HCT116 (cell line): ENCODE measurements at regions not wholly inside any gene's neighbourhood (a gene's known extent, or its start where the extent isn't known, plus 50 kb on each side); places are given as distances from the start of the nearest gene placed in this dataset.

Experiments
- ATAC-seq: fragments of 200-7000 bp; cut with Tn5 transposase; 2 replicates; pipeline ENCODE4 v1.9.1; 2020; ENCODE audit warnings: mild to moderate bottlenecking, moderate library complexity
- BruUV-seq: library from RNA; stranded (reverse); fragments of 400-500 nt; replicated peaks from 2 replicates; lab custom pipeline; 2021; lab: Mats Ljungman, UMichigan
- CTCF ChIA-PET: fragments of 300-600 bp; sonication (Branson Sonifier 250); formaldehyde crosslinking; loops from one replicate; lab custom pipeline; 2021; ENCODE audit warnings: antibody characterized with exemption; lab: Charles Lee
- POLR2A ChIA-PET: fragments of 300-600, 350-600 bp; sonication (Branson Sonifier 250); formaldehyde crosslinking; loops from one replicate; lab custom pipeline; 2021; ENCODE audit warnings: antibody characterized with exemption; lab: Charles Lee
- RAD21 ChIA-PET, 2 experiments: fragments of 300-600 bp; sonication (Branson Sonifier 250); formaldehyde crosslinking; loops; one replicate each; lab custom pipeline; 2023; ENCODE audit warnings: low total read pairs in 2 of 2; ENCODE audit not compliant: uncharacterized antibody in 2 of 2, unreplicated experiment in 2 of 2, low non-redundant PET in 1 of 2; lab: Charles Lee
- DNase-seq: peaks from one replicate; pipeline ENCODE4 v3.0.0-alpha.2; 2010; ENCODE audit warnings: low read depth, low spot score
- H2AFZ ChIP-seq: fragments of 200-600 bp; shearing (Covaris generic), sonication (generic); 2 replicates; pipeline ENCODE4 v1.6.1; 2017; ENCODE audit warnings: low read depth, mixed run types, mixed read lengths, antibody characterized with exemption, low read length; ENCODE audit not compliant: poor library complexity, severe bottlenecking
- H3K27ac ChIP-seq: 2 replicates; pipeline ENCODE4 v1.5.1; 2012; ENCODE audit warnings: low read depth, low read length
- H3K27me3 ChIP-seq: fragments of 200-600 bp; sonication (generic); 2 replicates; pipeline ENCODE4 v1.6.1; 2016; ENCODE audit warnings: mixed run types, low read length, mixed read lengths; ENCODE audit not compliant: insufficient read depth
- H3K36me3 ChIP-seq, 2 experiments: fragments of 200-500 bp in 1 of 2; fragments of 200-600 bp in 1 of 2; sonication (Bioruptor generic) in 1 of 2; sonication (generic) in 1 of 2; 2 replicates each; pipeline versions ENCODE4 v1.5.1 to v1.6.1; 2014 to 2016; ENCODE audit warnings: low read length in 2 of 2, inconsistent platforms in 1 of 2, mixed read lengths in 1 of 2, mixed run types in 1 of 2; ENCODE audit not compliant: insufficient read depth in 2 of 2, control insufficient read depth in 1 of 2
- H3K4me1 ChIP-seq, 2 experiments: fragments of 200-600 bp in 1 of 2; sonication (generic) in 1 of 2; 2 replicates each; pipeline versions ENCODE4 v1.5.1 to v1.6.1; 2012 to 2017; ENCODE audit warnings: low read length in 2 of 2, inconsistent platforms in 1 of 2, mild to moderate bottlenecking in 1 of 2, mixed read lengths in 1 of 2, mixed run types in 1 of 2, moderate library complexity in 1 of 2; ENCODE audit not compliant: insufficient read depth in 2 of 2, control insufficient read depth in 1 of 2
- H3K4me2 ChIP-seq: fragments of 200-600 bp; sonication (generic); 2 replicates; pipeline ENCODE4 v1.6.1; 2017; ENCODE audit warnings: mixed run types, low read length, mixed read lengths
- H3K4me3 ChIP-seq, 2 experiments: fragments of 200-600 bp in 1 of 2; sonication (generic) in 1 of 2; replicated peaks in 1 of 2; 2 replicates each; pipeline ENCODE4 v1.5.1; 2011 to 2016; ENCODE audit warnings: low read length in 2 of 2, control low read depth in 1 of 2, low read depth in 1 of 2, mild to moderate bottlenecking in 1 of 2, mixed read lengths in 1 of 2, mixed run types in 1 of 2
- H3K79me2 ChIP-seq: fragments of 200-600 bp; sonication (generic); 2 replicates; pipeline ENCODE4 v1.6.1; 2017; ENCODE audit warnings: mild to moderate bottlenecking, mixed run types, low read length, moderate library complexity, mixed read lengths; ENCODE audit not compliant: insufficient read depth
- H3K9ac ChIP-seq: fragments of 200-600 bp; sonication (generic); 2 replicates; pipeline ENCODE4 v1.6.1; 2016; ENCODE audit warnings: low read length, mixed read lengths
- H3K9me2 ChIP-seq: fragments of 200-600 bp; sonication (generic), shearing (Covaris generic); 2 replicates; pipeline ENCODE4 v1.6.1; 2017; ENCODE audit warnings: mixed run types, mild to moderate bottlenecking, moderate library complexity; ENCODE audit not compliant: insufficient read depth
- H3K9me3 ChIP-seq, 2 experiments: fragments of 200-500 bp in 1 of 2; fragments of 200-600 bp in 1 of 2; sonication (Bioruptor generic) in 1 of 2; sonication (generic) in 1 of 2; 2 replicates each; pipeline ENCODE4 v1.6.1; 2014 to 2017; ENCODE audit warnings: low read length in 2 of 2, mixed read lengths in 2 of 2, inconsistent platforms in 1 of 2, low read depth in 1 of 2, mild to moderate bottlenecking in 1 of 2, mixed run types in 1 of 2, moderate library complexity in 1 of 2; ENCODE audit not compliant: control insufficient read depth in 1 of 2, insufficient read depth in 1 of 2
- H4K20me1 ChIP-seq: fragments of 200-600 bp; sonication (generic), shearing (Covaris generic); 2 replicates; pipeline ENCODE4 v1.6.1; 2017; ENCODE audit warnings: mixed run types, mild to moderate bottlenecking, moderate library complexity; ENCODE audit not compliant: insufficient read depth
- ATF3 ChIP-seq: IDR thresholded peaks from 2 replicates; pipeline ENCODE4 v1.6.1; 2012
- CEBPB ChIP-seq: IDR thresholded peaks from 2 replicates; pipeline ENCODE4 v1.6.1; 2012; ENCODE audit warnings: low read depth
- EGR1 ChIP-seq: IDR thresholded peaks from 2 replicates; pipeline ENCODE4 v1.6.1; 2012; ENCODE audit warnings: low read depth
- EZH2 ChIP-seq: fragments of 200-600 bp; sonication (generic); IDR thresholded peaks from 2 replicates; pipeline ENCODE4 v1.6.1; 2017; ENCODE audit warnings: antibody characterized with exemption, mixed run types
- POLR2AphosphoS5 ChIP-seq: IDR thresholded peaks from 2 replicates; pipeline ENCODE4 v1.6.1; 2011; ENCODE audit warnings: mild to moderate bottlenecking, low read depth, low read length, moderate library complexity
- RAD21 ChIP-seq: IDR thresholded peaks from 2 replicates; pipeline ENCODE4 v1.6.1; 2012; ENCODE audit warnings: low read depth, mild to moderate bottlenecking
- REST ChIP-seq: IDR thresholded peaks from 2 replicates; pipeline ENCODE4 v1.6.1; 2012; ENCODE audit warnings: low read depth
- YY1 ChIP-seq: IDR thresholded peaks from 2 replicates; pipeline ENCODE4 v1.6.1; 2011; ENCODE audit warnings: low read length, low read depth, moderate library complexity, mild to moderate bottlenecking; ENCODE audit not compliant: insufficient replicate concordance; ENCODE audit errors: extremely low read depth
- ZNF274 ChIP-seq: fragments of 200-500 bp; sonication (Bioruptor generic); IDR thresholded peaks from 2 replicates; pipeline ENCODE4 v1.6.1; 2014; ENCODE audit warnings: mild to moderate bottlenecking, low read depth, low read length, inconsistent platforms
- intact Hi-C: fragments of 100-400 bp; cut with micrococcal nuclease; formaldehyde crosslinking; loops from 2 replicates; pipeline ENCODE4 v1.10.0; 2022

- Histone ChIP-seq H3K4me2 (no peak overlapping the region), H4K20me1 (no peaks in the 10 kb centered on the region), H3K27ac (no peak overlapping the region), H3K4me1 (no peaks in the 10 kb centered on the region), H3K4me3 (no peak overlapping the region), H3K9ac (no peak overlapping the region), H3K79me2 (no peaks in the 10 kb centered on the region), H3K36me3 (no peaks in the 10 kb centered on the region), H2AFZ (no peak overlapping the region), H3K9me2 (no peaks in the 10 kb centered on the region), H3K27me3 (no peaks in the 10 kb centered on the region), H3K9me3 (no peaks in the 10 kb centered on the region; a peak in 1 of 4 replicates)
- ATAC-seq = no peak
- POLR2A ChIA-PET = no interaction called here
- RAD21 ChIA-PET = no interaction called here
- no peak for DNase-seq
- TF ChIP-seq RAD21 = no peak
- TF ChIP-seq YY1 = no peak
- TF ChIP-seq EGR1 = no peak
- no peak for TF ChIP-seq POLR2AphosphoS5
- TF ChIP-seq EZH2 = no peak
- TF ChIP-seq ZNF274 = no peak
- TF ChIP-seq ATF3 = no peak
- no peak for TF ChIP-seq REST
- no peak for TF ChIP-seq CEBPB
- intact Hi-C loops = no loop called here
- CTCF ChIA-PET = no interaction called here
- BruUV-seq = no TSS peak
Measured at GRCh38 chr5:63055421-63055820, 476.8 kb downstream of the LRRC70 start.
